Muscle of arm (tissue), 1 donor: ENCODE measurements at regions not wholly inside any gene's neighbourhood (a gene's known extent, or its start where the extent isn't known, plus 50 kb on each side); places are given as distances from the start of the nearest gene placed in this dataset.
"Not testable (repeated sequence)": the region's sequence is repeated elsewhere in the genome, so short reads cannot be mapped to it uniquely, and the experiment has no call there.

Experiments
- DNase-seq: peaks from one replicate; pipeline ENCODE4 v3.0.0-alpha.2; 2013

GRCh38 chr2:91497129-91498064 lies 2805.9 kb downstream of the RPIA start:
- DNase-seq: not testable (repeated sequence)

GRCh38 chr2:91498065-91498449 lies 2806.6 kb downstream of the RPIA start:
- DNase-seq: not testable (repeated sequence)

DNA sequence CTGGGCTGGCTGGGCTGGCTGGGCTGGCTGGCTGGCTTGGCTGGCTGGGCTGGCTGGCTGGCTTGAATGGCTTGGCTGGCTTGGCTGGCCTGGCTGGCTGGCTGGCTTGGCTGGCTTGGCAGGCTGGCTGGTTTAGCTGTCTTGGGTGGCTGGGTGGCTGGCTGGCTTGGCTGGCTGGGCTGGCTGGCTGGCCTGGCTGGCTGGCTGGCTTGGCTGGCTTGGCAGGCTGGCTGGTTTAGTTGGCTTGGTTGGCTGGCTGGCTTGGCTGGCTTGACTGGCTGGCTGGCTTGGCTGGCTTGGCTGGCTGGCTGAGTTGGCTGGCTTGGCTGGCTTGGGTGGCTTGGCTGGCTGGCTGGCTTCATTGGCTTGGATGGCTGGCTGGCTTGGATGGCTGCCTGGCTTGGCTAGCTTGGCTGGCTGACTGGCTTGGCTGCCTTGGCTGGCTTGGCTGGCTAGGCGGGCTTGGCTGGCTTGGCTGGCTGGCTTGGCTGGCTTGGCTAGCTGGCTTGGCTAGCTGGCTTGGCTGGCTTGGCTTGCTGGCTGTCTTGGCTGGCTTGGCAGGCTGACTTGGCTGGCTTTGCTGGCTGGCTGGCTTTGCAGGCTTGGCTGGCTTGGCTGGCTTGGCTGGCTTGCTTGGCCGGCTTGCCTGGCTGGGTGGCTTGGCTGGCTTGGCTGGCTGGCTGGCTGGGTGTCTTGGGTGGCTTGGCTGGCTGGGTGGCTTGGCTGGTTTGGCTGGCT lies 2807.2 kb downstream of the RPIA start:
- DNase-seq: not testable (repeated sequence)

- DNase-seq: not testable (repeated sequence)
Measured at GRCh38 chr2:91499431-91500050, 2808.1 kb downstream of the RPIA start.

DNA sequence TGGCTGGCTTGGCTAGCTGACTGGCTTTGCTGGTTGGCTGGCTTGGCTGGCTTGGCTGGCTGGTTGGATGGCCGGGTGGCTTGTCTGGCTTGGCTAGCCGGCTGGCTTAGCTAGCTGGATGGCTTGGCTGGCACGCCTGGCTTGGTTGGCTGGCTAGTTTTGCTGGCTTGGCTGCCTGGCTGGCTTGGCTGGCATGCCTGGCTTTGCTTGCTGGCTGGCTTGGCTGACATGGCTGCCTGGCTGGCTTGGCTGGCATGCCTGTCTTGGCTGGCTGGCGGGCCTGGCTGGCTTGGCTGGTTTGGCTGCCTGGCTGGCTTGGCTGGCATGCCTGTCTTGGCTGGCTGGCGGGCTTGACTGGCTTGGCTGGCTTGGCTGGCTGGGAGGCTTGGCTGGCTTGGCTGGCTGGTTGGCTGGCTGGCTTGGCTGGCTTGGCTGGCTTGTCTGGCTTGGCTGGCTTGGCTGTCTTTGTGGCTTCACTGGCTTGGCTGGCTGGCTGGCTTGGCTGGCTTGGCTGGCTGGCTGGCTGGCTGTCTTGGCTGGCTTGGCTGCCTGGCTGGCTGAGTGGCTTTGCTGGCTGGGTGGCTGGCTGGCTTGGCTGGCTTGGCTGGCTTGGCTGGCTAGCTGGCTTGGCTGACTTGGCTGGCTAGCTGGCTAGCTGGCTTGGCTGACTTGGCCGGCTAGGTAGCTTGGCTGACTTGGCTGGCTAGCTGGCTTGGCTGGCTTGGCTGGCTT lies 2808.9 kb downstream of the RPIA start:
- DNase-seq: not testable (repeated sequence)

DNA sequence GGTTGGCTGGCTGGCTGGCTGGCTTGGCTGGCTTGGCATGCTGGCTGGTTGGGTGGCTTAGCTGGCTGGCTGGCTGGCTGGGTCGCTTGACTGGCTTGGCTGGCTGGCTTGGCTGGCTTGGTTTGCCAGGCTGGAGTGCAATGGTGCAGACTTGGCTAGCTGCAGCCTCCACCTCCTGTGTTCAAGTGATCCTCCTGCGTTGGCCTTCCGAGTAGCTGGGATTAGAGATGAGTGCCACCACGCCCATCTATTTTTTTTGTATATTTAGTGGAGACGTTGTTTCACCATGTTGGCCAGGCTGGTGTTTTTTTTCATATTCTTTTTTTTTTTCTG lies 2809.5 kb downstream of the RPIA start:
- not testable (repeated sequence) for DNase-seq

DNA sequence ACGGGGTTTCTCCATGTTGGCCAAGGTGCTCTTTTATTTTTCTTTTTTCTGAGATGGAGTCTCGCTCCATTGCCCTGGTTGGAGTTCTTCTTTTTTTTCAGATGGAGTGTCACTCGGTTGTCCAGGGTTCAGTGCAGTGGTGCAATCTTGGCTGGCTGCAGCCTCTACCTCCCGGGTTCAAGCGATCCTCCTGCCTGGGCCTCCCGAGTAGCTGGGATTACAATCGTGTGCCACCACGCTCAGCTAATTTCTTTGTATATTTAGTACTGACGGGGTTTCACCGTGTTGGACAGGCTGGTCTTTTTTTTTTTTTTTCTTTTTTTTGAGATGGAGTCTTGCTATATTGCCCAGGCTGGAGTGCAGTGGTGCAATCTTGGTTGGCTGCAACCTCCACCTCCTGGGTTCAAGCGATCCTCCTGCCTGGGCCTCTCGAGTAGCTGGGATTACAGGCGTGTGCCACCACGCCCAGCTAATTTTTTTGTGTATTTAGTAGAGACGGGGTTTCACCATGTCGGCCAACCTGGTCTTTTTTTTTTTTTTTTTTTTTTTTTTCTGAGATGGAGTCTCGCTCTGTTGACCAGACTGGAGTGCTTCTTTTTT lies 2810.1 kb downstream of the RPIA start:
- not testable (repeated sequence) for DNase-seq

DNA sequence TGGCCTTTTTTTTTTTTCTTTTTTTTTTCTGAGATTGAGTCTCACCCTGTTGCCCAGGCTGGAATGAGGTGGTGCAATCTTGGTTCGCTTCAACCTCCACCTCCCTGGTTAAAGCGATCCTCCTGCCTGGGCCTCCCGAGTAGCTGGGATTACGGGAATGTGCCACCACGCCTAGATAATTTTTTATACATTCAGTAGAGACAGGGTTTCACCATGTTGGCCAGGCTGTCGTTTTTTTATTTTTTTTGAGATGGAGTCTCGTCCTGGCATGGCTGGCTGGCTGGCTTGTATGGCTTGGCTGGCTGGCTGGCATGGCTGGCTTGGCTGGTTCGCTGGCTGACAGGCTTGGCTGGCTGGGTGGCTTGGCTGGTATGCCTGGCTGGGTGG lies 2812.1 kb downstream of the RPIA start:
- not testable (repeated sequence) for DNase-seq

DNA sequence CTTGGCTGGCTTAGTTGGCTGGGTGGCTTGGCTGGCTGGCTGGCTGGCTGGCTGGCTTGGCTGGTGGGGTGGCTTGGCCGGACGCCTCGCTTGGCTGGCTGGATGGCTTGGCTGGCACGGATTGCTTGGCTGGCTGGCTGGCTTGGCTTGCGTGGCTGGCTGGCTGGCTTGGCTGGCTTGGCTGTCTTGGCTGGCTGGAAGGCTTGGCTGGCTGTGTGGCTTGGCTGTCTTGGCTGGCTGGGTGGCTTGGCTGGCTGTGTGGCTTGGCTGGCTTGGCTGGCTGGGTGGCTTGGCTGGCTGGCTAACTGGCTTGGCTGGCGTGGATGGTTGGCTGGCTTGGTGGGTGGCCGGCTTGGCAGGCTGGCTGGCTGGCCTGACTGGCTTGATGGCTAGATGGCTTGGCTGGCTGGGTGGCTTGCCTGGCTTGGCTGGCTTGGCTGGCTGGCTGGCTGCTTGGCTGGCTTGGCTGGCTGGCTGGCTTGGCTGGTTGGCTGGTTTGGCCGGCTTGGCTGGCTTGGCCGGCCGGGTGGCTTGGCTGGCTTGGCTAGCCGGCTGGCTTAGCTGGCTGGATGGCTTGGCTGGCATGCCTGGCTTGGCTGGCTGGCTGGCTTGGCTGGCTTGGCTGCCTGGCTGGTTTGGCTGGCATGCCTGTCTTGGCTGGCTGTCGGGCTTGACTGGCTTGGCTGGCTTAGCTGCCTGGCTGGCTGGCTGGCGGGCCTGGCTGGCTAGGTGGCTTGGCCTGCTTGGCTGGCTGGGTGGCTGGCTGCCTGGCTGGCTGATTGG lies 2812.7 kb downstream of the RPIA start:
- DNase-seq: not testable (repeated sequence)

GRCh38 chr2:91508816-91509215 lies 2817.3 kb downstream of the RPIA start:
- not testable (repeated sequence) for DNase-seq

DNA sequence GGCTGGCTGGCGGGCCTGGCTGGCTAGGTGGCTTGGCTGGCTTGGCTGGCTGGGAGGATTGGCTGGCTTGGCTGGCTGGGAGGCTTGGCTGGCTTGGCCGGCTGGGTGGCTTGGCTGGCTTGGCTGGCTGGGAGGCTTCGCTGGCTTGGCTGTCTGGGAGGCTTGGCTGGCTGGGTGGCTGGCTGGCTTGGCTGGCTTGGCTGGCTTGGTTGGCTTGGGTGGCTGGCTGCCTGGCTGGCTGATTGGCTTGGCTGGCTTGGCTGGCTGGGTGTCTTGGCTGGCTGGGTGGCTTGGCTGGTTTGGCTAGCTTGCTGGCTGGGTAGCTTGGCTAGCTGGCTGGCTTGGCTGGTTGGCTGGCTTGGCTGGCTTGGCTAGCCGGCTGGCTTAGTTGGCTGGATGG lies 2817.8 kb downstream of the RPIA start:
- DNase-seq: not testable (repeated sequence)

DNA sequence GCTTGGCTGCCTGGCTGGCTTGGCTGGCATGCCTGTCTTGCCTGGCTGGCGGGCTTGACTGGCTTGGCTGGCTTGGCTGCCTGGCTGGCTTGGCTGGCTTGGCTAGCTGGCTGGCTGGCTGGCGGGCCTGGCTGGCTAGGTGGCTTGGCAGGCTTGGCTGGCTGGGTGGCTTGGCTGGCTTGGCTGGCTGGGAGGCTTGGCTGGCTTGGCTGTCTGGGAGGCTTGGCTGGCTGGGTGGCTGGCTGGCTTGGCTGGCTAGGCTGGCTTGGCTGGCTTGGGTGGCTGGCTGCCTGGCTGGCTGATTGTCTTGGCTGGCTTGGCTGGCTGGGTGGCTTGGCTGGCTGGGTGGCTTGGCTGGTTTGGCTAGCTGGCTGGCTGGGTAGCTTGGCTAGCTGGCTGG lies 2819.7 kb downstream of the RPIA start:
- not testable (repeated sequence) for DNase-seq

- not testable (repeated sequence) for DNase-seq
Measured at GRCh38 chr2:91515966-91516365, 2824.5 kb downstream of the RPIA start.

GRCh38 chr2:91516669-91517068 lies 2825.2 kb downstream of the RPIA start:
- DNase-seq: not testable (repeated sequence)

- DNase-seq: not testable (repeated sequence)
Measured at GRCh38 chr2:91517846-91518245, 2826.4 kb downstream of the RPIA start.

DNA sequence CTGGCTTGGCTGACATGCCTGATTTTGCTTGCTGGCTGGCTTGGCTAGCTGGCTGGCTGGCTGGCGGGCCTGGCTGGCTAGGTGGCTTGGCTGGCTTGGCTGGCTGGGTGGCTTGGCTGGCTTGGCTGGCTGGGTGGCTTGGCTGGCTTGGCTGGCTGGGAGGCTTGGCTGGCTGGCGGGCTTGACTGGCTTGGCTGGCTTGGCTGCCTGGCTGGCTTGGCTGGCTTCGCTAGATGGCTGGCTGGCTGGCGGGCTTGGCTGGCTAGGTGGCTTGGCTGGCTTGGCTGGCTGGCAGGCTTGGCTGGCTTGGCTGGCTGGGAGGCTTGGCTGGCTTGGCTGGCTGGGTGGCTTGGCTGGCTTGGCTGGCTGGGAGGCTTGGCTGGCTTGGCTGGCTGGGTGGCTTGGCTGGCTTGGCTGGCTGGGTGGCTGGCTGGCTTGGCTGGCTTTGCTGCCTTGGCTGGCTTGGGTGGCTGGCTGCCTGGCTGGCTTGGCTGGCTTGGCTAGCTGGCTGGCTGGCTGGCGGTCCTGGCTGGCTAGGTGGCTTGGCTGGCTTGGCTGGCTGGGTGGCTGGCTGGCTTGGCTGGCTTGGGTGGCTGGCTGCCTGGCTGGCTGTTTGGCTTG lies 2827.0 kb downstream of the RPIA start:
- not testable (repeated sequence) for DNase-seq

GRCh38 chr2:91519359-91519758 lies 2827.9 kb downstream of the RPIA start:
- not testable (repeated sequence) for DNase-seq

- DNase-seq: not testable (repeated sequence)
Measured at GRCh38 chr2:91519914-91520313, 2828.4 kb downstream of the RPIA start.

DNA sequence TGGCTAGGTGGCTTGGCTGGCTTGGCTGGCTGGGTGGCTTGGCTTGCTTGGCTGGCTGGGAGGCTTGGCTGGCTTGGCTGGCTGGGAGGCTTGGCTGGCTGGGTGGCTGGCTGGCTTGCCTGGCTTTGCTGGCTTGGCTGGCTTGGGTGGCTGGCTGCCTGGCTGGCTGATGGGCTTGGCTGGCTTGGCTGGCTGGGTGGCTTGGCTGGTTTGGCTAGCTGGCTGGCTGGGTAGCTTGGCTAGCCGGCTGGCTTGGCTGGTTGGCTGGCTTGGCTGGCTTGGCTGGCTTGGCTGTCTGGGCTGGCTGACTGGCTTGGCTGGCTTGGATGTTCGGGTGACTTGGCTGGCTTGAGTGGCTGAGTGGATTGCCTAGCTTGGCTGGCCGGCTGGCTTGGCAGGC lies 2829.1 kb downstream of the RPIA start:
- not testable (repeated sequence) for DNase-seq

DNA sequence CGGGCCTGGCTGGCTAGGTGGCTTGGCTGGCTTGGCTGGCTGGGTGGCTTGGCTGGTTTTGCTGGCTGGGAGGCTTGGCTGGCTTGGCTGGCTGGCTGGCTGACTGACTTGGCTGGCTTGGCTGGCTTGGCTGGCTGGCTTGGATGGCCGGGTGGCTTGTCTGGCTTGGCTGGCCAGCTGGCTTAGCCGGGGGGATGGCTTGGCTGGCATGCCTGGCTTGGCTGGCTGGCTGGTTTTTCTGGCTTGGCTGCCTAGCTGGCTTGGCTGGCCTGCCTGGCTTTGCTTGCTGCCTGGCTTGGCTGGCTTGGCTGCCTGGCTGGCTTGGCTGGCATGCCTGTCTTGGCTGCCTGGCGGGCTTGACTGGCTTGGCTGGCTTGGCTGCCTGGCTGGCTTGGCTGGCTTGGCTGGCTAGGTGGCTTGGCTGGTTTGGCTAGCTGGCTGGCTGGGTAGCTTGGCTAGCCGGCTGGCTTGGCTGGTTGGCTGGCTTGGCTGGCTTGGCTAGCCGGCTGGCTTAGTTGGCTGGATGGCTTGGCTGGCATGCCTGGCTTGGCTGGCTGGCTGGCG lies 2829.6 kb downstream of the RPIA start:
- not testable (repeated sequence) for DNase-seq
